HepG2 (cell line): ENCODE measurements at regions not wholly inside any gene's neighbourhood (a gene's known extent, or its start where the extent isn't known, plus 50 kb on each side); places are given as distances from the start of the nearest gene placed in this dataset.

ENCODE experiments used
- ATAC-seq: fragments of 200-7000 bp; cut with Tn5 transposase; 3 replicates; pipeline ENCODE4 v1.9.1; 2020; ENCODE audit warnings: mild to moderate bottlenecking, moderate library complexity
- BruUV-seq: library from RNA; stranded (reverse); fragments of 400-500 nt; replicated peaks from 2 replicates; lab custom pipeline; 2021; lab: Mats Ljungman, UMichigan
- CTCF ChIA-PET: fragments of 300-600 bp; formaldehyde crosslinking; extraction: SDS; loops from one replicate; lab custom pipeline; 2021; ENCODE audit warnings: low total read pairs, inconsistent platforms, low intra/inter-chr PET ratio; lab: Yijun Ruan, JAX
- POLR2A ChIA-PET: fragments of 350-600 bp; sonication (Branson Sonifier 250); formaldehyde crosslinking; loops from one replicate; lab custom pipeline; 2020; ENCODE audit warnings: antibody characterized with exemption, inconsistent platforms; lab: Yijun Ruan, JAX
- DNase-seq: peaks from one replicate; pipeline ENCODE4 v3.0.0-alpha.2; 2015; ENCODE audit warnings: low spot score
- FAIRE-seq: peaks from 3 replicates; lab custom pipeline; 2011; peaks lifted over from hg19 to GRCh38; lab: Jason Lieb, UNC
- H2AFZ ChIP-seq: one replicate; pipeline ENCODE4 v1.6.1; 2011; ENCODE audit warnings: low read length, inconsistent platforms
- H3K27ac ChIP-seq: fragments of 300-600 bp; 3 replicates; pipeline ENCODE4 v1.8.0; 2011; ENCODE audit warnings: mixed run types, mild to moderate bottlenecking, mixed read lengths, low read length, inconsistent platforms; ENCODE audit not compliant: insufficient read depth; ENCODE audit errors: extremely low read length
- H3K27me3 ChIP-seq, 2 experiments: fragments of 200-600 bp in 1 of 2; 2 replicates in 1 of 2; 3 replicates in 1 of 2; pipeline versions ENCODE4 v1.6.0 to v1.8.0; 2011; ENCODE audit warnings: low read length in 2 of 2, mild to moderate bottlenecking in 2 of 2, moderate library complexity in 2 of 2, inconsistent platforms in 1 of 2; ENCODE audit not compliant: insufficient read depth in 2 of 2, control insufficient read depth in 1 of 2
- H3K36me3 ChIP-seq, 2 experiments: fragments of 200-600 bp in 1 of 2; replicated peaks in 1 of 2; 2 replicates in 1 of 2; 3 replicates in 1 of 2; pipeline versions ENCODE4 v1.5.1 to v1.8.0; 2011; ENCODE audit warnings: low read length in 2 of 2, inconsistent platforms in 1 of 2; ENCODE audit not compliant: insufficient read depth in 2 of 2, control insufficient read depth in 1 of 2
- H3K4me1 ChIP-seq: 2 replicates; pipeline ENCODE4 v1.5.1; 2012; ENCODE audit warnings: low read length, inconsistent platforms; ENCODE audit not compliant: insufficient read depth
- H3K4me2 ChIP-seq: 2 replicates; pipeline ENCODE4 v1.6.0; 2011; ENCODE audit warnings: low read depth, low read length, inconsistent platforms
- H3K4me3 ChIP-seq, 3 experiments: fragments of 200-600 bp in 1 of 3; sonication (generic), shearing (Covaris generic) in 1 of 3; replicated peaks in 1 of 3; 2 replicates each; pipeline ENCODE4 v1.5.1; 2011 to 2016; ENCODE audit warnings: low read length in 3 of 3, inconsistent platforms in 2 of 3, low read depth in 2 of 3, mild to moderate bottlenecking in 2 of 3, control low read depth in 1 of 3, mixed read lengths in 1 of 3; ENCODE audit not compliant: insufficient read depth in 1 of 3
- H3K79me2 ChIP-seq: one replicate; pipeline ENCODE4 v1.6.1; 2011; ENCODE audit warnings: low read length, inconsistent platforms; ENCODE audit not compliant: insufficient read depth
- H3K9ac ChIP-seq: 2 replicates; pipeline ENCODE4 v1.6.0; 2011; ENCODE audit warnings: mild to moderate bottlenecking, low read depth, low read length, inconsistent platforms; ENCODE audit not compliant: insufficient read depth
- H3K9me3 ChIP-seq: 2 replicates; pipeline ENCODE4 v1.5.1; 2012; ENCODE audit warnings: mild to moderate bottlenecking, low read length
- H4K20me1 ChIP-seq: 2 replicates; pipeline ENCODE4 v1.6.0; 2011; ENCODE audit warnings: inconsistent platforms, mild to moderate bottlenecking, low read length, moderate library complexity; ENCODE audit not compliant: insufficient read depth
- RXRB ChIP-seq: IDR thresholded peaks from 2 replicates; pipeline ENCODE4 v1.6.1; 2016; ENCODE audit warnings: borderline replicate concordance, missing genetic modification reagents, missing compliant biosample characterization
- SALL1 ChIP-seq: sonication (generic); formaldehyde crosslinking; IDR thresholded peaks from 2 replicates; pipeline ENCODE4 v1.8.0; 2022; ENCODE audit warnings: mild to moderate bottlenecking, missing genetic modification reagents
- TP53 ChIP-seq: sonication (generic); formaldehyde crosslinking; conservative IDR thresholded peaks from 2 replicates; pipeline ENCODE4 v1.4.0; 2020; ENCODE audit warnings: missing genetic modification reagents
- ZBTB20 ChIP-seq: sonication (generic); formaldehyde crosslinking; IDR thresholded peaks from 2 replicates; pipeline ENCODE4 v1.8.1; 2023; ENCODE audit warnings: missing genetic modification reagents, low read depth, mild to moderate bottlenecking, borderline replicate concordance
- ZNF572 ChIP-seq: sonication (generic); formaldehyde crosslinking; IDR thresholded peaks from 2 replicates; pipeline ENCODE4 v1.5.1; 2020; ENCODE audit warnings: mild to moderate bottlenecking, missing genetic modification reagents
- WGBS: methylation state at CpG from one replicate; pipeline ENCODE4 v1.1.6; 2017; ENCODE audit warnings: low lambda C conversion rate; 5-methylcytosine and 5-hydroxymethylcytosine counted together
- in situ Hi-C: cut with HindIII; loops from 2 replicates; pipeline ENCODE4 v1.10.0; 2017; ENCODE audit warnings: low pct_unique_long_range_greater_than_20kb; ENCODE audit not compliant: extremely low pct_ligation_motif_present
- intact Hi-C: fragments of 100-400 bp; cut with micrococcal nuclease; formaldehyde crosslinking; loops from one replicate; pipeline ENCODE4 v1.10.0; 2022; ENCODE audit not compliant: unreplicated experiment
- TF ChIP-seq, protein P1 (sequence below): sonication (generic); formaldehyde crosslinking; IDR thresholded peaks from 2 replicates; pipeline ENCODE4 v1.4.0; 2020; ENCODE audit warnings: missing genetic modification reagents
- TF ChIP-seq, protein P2 (sequence below): sonication (generic); formaldehyde crosslinking; IDR thresholded peaks from 2 replicates; pipeline ENCODE4 v1.5.0; 2020; ENCODE audit warnings: mild to moderate bottlenecking, missing genetic modification reagents, borderline replicate concordance

DNA sequence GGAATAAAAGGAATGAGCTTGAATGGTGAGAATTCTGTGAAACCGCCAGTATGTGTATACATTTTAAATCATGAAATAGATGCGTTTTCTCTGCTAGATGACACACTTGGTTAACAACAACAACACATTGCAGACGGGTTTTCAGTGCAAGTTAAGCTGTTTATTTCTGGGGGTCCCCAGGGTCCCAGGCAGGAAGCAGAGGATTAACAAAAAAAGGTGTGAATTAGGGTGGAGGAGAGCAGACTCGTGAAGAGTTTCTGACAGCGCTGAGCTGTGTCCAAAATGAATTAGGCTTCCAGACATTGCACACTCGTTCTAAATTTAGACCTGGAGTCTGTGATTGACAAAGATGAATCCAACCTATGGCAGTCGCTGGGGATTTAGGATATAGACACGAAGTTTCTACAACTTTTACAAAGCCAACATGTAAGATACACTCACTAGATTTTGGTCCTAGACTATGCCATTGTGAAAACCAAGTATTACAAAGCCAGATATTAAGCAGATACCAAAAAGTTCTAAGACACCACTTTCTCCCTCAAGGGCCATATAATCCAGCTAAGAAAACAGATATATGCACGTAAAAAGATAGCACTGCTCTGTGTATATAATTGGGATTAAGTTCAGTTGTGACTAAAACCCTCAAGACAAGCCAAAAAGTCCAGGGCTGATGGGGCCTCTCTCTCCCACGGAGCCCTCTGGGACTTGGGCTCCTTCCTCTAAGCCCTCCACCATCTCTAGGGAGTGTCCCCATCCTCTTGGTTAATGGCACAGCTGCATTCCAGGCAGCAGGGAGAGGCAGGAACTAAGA lies 120.2 kb downstream of the ACAA2 start:
- Histone ChIP-seq H3K36me3 (no peaks in the 10 kb centered on the region), H2AFZ (no peak overlapping the region), H3K27ac (no peak overlapping the region), H3K79me2 (no peaks in the 10 kb centered on the region), H3K4me2 (no peak overlapping the region), H4K20me1 (no peaks in the 10 kb centered on the region), H3K9me3 (no peaks in the 10 kb centered on the region), H3K4me1 (no peaks in the 10 kb centered on the region), H3K9ac (no peak overlapping the region), H3K4me3 (no peak overlapping the region), H3K27me3 (peaks cover 0 to 24% of the 10 kb centered on the region in 2 experiments; a peak in 3 of 5 replicates)
- WGBS = 31% methylated on average over 10 of the region's 10 CpGs
- POLR2A ChIA-PET = no interaction called here
- CTCF ChIA-PET = no interaction called here
- FAIRE-seq (no peak), DNase-seq (no peak), ATAC-seq (no peak)
- intact Hi-C loops = no loop called here
- in situ Hi-C loops = no loop called here
- TF ChIP-seq ZBTB20 (no peak), RXRB (CRISPR knock-in tag) (no peak), SALL1 (no peak), ZNF572 (no peak), TP53 (no peak)
- TF ChIP-seq, protein P1, sequence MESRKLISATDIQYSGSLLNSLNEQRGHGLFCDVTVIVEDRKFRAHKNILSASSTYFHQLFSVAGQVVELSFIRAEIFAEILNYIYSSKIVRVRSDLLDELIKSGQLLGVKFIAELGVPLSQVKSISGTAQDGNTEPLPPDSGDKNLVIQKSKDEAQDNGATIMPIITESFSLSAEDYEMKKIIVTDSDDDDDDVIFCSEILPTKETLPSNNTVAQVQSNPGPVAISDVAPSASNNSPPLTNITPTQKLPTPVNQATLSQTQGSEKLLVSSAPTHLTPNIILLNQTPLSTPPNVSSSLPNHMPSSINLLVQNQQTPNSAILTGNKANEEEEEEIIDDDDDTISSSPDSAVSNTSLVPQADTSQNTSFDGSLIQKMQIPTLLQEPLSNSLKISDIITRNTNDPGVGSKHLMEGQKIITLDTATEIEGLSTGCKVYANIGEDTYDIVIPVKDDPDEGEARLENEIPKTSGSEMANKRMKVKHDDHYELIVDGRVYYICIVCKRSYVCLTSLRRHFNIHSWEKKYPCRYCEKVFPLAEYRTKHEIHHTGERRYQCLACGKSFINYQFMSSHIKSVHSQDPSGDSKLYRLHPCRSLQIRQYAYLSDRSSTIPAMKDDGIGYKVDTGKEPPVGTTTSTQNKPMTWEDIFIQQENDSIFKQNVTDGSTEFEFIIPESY (CRISPR knock-in tag) = no peak
- TF ChIP-seq, protein P2, sequence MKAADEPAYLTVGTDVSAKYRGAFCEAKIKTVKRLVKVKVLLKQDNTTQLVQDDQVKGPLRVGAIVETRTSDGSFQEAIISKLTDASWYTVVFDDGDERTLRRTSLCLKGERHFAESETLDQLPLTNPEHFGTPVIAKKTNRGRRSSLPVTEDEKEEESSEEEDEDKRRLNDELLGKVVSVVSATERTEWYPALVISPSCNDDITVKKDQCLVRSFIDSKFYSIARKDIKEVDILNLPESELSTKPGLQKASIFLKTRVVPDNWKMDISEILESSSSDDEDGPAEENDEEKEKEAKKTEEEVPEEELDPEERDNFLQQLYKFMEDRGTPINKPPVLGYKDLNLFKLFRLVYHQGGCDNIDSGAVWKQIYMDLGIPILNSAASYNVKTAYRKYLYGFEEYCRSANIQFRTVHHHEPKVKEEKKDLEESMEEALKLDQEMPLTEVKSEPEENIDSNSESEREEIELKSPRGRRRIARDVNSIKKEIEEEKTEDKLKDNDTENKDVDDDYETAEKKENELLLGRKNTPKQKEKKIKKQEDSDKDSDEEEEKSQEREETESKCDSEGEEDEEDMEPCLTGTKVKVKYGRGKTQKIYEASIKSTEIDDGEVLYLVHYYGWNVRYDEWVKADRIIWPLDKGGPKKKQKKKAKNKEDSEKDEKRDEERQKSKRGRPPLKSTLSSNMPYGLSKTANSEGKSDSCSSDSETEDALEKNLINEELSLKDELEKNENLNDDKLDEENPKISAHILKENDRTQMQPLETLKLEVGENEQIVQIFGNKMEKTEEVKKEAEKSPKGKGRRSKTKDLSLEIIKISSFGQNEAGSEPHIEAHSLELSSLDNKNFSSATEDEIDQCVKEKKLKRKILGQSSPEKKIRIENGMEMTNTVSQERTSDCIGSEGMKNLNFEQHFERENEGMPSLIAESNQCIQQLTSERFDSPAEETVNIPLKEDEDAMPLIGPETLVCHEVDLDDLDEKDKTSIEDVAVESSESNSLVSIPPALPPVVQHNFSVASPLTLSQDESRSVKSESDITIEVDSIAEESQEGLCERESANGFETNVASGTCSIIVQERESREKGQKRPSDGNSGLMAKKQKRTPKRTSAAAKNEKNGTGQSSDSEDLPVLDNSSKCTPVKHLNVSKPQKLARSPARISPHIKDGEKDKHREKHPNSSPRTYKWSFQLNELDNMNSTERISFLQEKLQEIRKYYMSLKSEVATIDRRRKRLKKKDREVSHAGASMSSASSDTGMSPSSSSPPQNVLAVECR = no peak
- BruUV-seq = no TSS peak
